ENCODE measurements at regions not wholly inside any gene's neighbourhood (a gene's known extent, or its start where the extent isn't known, plus 50 kb on each side); places are given as distances from the start of the nearest gene placed in this dataset.

DNA sequence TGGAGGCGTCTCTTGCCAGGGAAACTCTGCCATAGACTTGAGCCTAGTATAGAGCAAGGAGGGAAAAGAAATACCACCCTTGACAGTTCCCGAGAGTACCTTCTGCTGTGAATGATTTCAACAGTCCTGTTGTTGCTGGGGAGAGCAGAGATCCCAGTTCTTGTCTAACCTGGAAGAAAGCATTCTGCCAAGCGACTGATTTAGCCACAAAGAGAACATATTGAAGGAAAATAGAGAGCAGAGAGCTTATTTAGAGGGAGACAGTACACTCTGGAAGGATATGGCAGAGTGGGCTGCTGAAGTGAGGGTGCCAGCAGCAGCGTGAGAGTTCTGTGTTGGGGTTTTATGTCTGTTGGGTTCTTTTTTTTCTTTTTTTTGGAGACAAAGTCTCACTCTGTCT is 966.9 kb upstream of the TMEM132C start:
- DNase-seq (ENCODE audit: low spot score), result no peak

DNA sequence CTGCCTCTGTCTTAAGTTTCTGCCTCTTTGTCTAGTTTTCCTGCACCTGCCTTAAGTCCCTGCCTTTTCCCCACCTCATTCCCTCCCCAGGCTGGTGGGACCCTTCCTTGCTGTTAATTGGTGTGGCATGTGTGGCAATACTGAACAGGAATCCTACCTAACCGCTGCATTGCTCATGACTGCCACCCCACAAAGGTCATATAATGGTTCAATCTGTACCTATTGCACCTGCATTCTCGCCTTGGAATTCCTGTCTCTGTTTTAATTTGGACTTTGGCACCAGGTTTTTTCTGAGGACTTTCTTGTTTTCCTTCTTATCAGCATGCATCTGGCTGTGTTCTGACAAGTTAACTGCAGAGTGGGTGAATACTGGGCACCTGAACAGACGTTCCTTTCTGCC is 966.2 kb upstream of the TMEM132C start:
- DNase-seq (ENCODE audit: low spot score), result no peak

DNA sequence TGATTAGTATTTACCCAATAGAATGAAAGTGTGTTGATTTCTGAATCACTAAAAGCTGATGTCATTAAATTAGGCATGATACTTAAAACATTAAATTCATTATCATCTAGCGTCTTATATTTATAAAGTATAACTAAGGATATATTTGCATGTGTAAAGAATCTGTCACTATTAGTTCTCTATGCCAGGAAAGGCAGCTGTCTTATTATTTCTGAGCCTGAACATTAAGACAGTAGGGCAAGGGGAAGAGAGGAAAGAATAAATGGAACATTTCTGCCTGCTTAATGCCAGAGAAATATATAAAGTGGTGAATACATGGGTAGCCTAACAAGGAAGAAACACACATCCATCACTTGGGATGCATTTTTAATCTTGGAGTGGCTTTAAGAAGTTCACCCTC is 965.1 kb upstream of the TMEM132C start:
- DNase-seq (ENCODE audit: low spot score), result no peak

DNA sequence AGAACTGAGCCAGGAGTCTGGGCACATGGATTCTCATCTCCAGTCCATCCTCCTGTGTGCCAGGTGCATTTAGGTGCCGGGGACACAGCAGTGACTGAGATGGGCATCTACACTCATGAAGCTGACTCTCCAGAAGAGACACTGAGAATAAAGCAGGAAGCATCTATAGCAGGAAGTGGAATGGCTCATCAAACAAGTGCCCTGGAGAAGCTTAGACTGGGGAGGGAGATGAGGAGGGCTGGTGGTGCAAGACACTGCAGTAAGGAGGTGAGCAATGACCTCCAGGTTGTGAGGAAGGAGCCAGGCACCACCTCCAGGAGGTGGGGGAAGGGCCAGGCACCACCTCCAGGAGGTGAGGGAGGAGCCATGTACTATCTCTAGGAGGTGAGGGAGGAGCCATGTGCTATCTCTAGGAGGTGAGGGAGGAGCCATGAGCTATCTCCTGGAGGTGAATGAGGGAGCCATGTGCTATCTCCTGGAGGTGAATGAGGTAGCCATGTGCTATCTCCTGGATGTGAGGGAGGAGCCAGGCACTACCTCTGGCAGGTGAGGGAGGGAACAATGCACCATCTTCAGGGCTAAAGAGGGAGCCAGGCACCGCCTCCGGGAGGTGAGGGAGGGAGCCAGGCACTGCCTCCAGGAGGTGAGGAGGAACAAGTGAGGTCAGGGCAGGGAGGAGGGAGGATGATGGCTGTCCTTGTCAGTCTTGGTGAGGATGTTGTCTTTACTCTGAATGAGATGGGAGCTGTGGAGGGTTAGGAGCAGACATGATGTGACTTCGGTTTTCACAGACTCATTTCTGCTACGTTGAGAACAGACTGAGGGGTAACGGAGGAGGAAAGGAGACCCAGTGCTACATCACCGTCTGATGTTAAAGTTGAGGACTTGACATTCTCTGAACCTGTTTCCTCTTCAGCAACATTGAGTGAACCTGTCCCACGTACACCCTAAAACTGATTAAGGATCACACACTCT is 961.9 kb upstream of the TMEM132C start:
- no peak for DNase-seq (ENCODE audit: low spot score)

DNA sequence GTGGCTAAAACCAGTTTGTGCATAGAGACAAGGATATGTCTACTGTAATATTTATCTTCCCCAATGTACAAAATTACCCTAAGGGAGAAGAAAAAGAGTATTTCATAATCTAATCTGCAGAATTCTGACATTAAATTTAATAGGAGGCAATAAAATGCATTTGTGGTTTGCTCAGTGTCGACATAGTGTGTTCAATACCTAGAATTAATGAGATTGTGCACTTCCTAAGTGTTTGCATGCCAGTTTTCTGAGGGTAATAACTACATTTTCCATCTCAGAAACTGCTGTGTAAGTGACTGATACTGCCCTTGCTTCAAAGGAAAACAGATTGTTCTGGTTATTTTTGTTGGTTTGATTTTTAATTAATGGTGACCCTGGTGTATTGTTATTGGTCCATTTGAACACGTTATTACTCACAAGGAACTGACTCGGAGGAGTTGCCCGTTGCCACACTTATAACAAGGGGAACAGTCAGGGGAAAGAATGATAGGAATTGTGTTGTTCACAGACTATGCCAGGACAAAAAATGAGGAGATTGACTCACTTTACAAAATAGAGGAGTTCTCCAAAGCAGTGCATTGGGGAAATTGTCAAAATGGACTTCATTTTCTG is 960.3 kb upstream of the TMEM132C start:
- DNase-seq (ENCODE audit: low spot score), result no peak

DNA sequence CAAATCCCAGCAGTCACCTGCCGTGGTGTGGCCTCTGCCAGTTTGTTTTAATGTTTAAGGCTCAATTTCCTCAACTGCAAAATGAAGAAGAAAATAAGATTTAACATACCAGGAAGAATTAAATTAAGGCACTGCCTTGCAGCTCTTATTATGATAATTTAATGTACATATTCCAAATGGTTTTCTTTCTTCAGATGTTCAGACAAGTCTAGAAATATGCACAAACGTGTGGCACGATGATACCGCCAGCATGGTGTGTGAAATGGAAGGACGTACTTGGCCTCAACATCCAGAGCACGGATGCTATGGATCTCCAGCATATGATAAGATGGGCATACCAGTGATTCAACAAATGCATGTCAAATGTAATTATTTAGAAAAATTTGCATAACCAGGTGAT is 959.4 kb upstream of the TMEM132C start:
- no peak for DNase-seq (ENCODE audit: low spot score)

DNA sequence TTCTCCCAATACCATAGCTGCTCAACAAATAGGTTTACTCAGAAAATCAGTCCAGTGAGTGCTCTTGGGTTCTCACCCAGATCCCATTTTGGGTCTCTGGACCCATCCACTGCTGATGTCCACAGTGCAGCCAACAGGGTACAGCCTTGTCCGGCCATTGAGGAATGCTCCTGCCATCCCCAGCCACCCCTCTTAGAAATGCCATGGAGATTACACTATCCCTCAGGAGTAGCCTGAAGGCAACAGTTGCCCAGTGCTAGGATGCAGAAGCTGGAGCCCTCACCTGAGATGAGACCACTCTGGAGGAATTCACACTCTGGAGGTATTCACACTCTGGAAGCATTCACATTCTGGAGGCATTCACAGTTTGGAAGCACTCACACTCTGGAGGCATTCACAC is 958.8 kb upstream of the TMEM132C start:
- no peak for DNase-seq (ENCODE audit: low spot score)

DNA sequence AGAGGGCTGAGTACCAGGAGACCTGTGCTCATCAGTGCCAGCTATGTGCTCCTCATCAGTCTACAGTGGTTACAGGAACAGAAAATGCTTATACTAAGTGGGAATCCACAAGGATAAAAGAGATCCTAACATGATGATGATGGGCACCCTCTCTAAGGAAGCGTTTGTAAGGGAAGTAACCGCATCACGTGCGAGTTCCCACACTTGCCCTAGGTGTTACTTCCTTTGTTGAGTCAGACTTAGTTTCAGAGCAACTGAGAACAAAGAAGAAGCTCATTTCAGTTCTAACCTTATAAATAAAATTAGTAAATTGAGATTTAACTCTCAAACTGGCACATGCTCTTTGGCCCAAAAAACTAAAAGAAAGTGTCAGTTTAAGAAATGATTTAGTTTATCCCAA is 956.4 kb upstream of the TMEM132C start:
- no peak for DNase-seq (ENCODE audit: low spot score)

DNA sequence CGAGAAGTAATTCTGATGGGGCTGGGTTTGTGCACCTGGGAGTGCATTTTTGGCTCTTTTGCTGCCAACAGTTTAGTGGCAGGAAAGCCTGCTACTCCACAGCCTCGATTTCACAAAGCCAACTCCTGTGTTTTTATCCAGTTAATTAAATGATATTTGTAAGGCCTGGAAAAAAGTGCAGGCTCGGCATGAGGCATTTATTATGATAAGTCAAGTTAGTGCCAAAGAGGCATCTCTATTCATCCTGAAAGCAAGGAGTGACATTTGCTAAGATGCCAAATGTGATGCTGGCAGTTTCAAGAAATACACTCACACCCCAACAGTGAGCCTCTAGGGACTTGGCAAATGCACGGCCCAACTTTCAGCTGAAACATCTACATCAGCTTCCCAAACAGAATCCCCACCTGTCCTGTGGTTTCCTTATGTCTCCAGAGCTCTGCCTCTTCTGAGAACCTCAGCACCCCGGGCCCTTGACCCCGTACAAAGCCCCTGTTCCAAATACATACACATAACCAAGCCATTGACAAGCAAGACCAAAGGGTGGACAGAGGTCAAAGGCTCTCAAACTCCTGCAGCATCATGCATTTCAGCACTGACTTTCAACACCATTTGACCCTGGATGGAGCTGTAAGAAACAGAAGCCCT is 955.1 kb upstream of the TMEM132C start:
- no peak for DNase-seq (ENCODE audit: low spot score)

DNA sequence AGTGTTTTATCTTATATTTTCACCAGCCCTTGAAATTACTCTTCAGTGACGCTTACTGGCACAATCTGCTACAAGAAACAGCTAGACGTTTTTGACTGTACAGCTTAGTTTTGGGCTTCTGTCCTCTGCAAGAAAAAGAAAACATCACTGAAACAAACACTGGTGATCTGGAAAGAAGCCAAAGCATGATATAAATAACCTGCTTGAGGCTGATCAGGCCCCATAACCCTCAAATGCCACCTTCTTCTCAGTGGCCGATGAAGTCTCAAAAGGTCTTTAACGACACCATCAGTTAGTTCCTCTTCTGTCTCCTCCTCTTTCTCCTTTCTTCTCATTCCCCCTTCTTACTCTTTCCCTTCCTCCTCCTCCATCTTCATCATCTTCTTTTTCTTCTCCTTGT is 942.3 kb upstream of the TMEM132C start:
- no peak for DNase-seq (ENCODE audit: low spot score)

DNA sequence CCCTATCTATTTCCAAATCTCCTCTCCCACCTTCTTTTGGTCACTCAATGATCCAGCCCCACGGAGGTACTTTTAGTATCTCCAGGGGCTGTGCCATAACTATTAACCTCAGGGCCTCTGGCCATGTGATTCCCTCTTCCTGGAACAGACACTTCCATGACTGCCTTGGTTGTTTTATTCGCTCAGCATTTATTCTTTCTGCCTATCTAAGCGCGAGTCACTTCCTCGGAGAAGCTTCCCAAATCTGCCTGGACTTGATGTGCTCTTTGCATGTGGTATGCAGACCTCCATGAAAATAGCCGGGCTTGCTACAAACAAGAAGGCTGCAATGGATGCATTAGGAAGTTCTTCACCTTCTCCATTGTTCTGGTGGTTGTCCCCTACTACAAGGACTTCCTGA is 939.0 kb upstream of the TMEM132C start:
- DNase-seq (ENCODE audit: low spot score), result no peak

DNA sequence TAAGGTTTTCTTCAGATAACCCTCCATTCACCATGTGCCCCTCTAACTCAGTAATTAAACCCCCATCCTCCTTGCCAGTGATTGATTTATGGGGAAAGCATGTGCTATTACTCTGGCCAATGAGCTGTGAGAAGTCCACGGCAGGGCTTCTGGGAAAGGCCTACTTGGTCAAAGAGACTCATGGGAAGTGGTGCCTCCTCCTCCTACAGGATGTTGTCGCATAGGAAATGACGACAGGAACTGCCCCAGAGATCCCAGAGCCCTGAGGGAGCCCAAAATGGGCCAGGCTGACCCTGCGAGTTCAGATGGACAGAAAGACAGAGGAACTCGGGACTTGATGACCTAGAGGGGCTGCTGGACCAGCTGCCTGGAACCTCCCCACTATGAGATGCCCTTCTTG is 938.1 kb upstream of the TMEM132C start:
- no peak for DNase-seq (ENCODE audit: low spot score)

DNA sequence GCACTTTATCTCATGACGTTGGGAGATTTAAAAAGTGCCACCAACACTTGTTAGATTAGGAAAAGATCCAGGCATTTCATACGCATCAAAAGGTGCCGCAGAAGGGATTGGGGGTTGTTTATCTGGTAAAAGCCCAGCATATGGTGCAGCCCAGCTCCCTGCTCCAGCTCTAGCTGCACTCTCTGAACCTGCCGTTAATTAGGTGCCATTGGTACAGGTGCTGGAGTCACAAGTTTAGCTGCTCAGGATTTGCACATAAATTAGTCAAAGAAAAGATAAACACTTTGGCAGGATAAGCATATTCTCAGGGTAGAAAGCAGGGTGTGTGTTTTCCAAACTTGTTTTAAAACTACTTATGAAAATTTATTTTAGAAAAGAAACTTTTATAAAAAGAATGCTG is 932.6 kb upstream of the TMEM132C start:
- no peak for DNase-seq (ENCODE audit: low spot score)

DNA sequence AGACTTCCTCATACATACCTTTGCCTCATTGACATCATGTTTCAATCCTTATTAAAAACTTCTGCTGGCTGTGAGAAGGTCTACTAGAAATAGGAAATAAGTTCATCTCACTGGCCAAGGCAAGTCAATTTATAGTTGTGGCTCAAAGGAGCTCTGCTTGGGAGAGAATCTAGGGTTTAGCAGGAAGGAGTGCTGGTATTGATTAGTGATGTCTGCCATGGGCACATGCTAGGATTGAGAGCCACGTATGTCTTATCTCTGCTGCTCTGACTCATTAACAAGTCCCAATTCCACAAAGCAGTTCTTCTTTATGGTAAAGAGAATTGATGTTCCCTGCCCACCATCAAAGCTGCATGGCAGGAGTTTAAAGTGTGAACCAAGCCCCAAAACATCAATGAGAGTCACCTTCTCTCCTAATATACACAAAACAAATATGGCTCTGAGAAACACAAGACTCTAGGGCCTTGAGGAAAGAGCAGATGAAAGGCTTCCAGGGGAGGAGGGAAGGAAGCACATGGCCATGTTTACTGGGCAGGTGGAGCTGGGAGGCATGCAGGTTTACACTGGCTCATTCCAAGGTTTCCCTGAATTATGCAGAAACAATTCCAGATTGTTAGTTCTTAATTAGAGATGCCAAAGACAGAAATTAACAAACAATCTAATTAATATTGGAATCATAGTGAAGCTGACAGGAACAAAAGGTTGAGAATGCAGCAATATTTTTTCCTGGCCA is 931.9 kb upstream of the TMEM132C start:
- DNase-seq (ENCODE audit: low spot score), result no peak

DNA sequence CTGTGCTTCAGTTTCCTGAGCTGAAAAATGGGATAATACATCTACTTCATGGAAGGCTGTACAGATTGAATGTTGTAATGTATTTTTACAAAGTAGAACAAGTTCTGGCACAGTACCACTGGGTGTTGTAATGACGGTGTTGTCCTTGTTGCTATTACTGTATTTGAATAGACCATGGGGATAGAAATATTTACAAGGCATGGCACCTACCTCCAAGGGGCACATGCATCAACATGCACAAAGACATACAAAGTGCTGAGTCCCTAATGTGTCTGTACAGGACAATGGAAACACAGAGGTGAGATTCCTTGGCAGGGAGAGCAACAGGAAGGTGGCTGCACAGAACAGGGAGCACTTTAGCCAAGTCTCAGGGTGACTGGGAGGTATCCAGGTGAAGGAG is 930.6 kb upstream of the TMEM132C start:
- no peak for DNase-seq (ENCODE audit: low spot score)

DNA sequence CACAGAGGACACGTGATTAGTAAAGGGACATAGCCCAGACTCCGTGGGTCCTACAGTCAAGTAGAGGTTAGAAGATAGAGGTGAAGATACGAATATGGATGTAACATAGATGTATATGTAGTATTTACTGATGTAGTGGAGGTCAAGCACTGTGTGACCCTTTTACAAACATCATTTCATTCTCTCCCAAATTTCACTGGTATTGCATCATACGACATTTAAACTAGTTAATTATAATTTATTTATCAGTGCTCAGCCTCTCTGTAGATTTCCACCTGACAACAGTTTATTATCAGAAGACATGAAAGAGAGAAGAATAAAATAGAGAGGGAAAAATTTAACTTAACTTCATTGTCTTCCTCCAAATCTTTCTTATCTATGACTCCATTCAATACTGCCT is 927.9 kb upstream of the TMEM132C start:
- no peak for DNase-seq (ENCODE audit: low spot score)

DNA sequence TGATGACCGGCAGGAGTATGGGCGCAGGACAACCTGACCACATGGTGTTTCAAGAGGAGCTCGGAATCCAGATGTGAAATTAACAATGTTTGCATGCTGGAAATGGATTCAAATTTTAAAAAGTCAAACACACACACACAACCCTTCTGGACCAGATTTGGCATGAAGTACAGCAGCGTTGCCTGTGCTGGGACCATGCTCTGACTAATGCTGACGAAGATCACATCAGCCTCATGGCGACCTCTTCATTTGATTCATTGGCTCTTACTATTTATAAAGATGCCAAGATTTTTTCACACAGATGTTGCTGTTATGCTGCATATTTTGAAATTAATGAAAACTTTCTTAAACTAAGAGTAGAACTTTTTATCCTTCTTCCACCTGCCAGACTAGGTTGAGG is 926.6 kb upstream of the TMEM132C start:
- DNase-seq (ENCODE audit: low spot score), result no peak

DNA sequence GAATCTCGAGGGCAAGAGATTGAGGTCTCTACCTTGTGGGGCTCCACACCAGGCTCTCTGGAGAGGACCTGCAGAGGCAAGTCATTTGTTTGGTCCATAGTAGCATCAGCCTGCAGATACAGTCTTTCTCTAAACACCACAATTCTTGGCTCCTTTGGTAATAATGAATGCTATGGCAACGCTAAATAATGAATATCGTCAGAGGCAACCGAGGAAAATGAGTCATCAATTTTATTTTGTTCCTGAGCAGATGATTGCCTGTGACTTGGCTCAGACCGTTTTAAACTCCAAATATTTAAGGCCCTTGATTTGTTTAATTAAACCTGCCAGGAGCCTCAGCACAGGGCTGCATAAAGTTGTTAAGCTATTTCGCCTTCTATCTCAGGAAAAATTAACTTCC is 924.1 kb upstream of the TMEM132C start:
- DNase-seq (ENCODE audit: low spot score), result no peak

DNA sequence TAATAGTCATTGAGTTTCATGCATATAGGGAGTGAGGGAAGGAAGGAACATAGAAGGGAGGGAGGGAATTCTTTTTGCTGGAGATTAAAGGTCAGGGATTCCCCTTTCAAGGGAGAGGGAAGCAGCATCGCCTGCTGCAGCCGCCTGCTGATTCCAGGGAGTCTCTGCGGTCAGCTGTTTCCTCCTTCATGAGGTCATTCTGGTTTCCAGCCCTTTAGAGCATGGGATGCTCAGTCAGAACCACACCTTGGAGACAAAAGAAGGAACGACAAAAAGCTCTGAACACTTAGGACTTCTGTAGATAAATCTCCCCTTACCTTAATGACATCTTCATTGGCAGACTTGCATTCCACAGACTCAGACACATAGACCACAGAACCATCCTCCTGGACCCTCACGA is 923.0 kb upstream of the TMEM132C start:
- DNase-seq (ENCODE audit: low spot score), result no peak

DNA sequence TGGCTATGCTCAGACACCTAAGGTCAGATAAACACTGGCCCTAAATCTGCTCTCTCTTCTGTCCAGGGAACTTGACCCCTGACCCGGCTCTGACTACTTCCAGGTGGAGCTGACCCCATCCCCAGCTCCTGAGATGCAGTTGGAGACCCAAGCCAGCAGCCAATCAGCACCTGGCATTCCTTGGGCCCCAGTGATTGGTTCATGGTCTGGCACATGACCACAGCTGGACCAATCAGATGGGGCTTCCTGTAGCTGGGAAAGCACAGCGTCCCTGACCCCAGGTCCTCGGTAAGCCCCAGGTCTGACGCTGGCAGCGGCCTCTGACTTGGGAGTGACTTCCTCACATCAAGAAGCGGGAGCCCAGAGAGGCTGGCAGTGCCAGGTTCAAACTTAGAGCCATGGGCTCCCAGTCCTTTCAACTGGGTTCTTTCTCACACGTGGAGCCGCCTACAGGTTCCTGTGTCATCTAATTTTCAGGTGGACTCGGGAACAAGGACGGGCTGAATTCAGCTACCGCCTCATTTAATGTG is 915.4 kb upstream of the TMEM132C start:
- DNase-seq (ENCODE audit: low spot score), result no peak

DNA sequence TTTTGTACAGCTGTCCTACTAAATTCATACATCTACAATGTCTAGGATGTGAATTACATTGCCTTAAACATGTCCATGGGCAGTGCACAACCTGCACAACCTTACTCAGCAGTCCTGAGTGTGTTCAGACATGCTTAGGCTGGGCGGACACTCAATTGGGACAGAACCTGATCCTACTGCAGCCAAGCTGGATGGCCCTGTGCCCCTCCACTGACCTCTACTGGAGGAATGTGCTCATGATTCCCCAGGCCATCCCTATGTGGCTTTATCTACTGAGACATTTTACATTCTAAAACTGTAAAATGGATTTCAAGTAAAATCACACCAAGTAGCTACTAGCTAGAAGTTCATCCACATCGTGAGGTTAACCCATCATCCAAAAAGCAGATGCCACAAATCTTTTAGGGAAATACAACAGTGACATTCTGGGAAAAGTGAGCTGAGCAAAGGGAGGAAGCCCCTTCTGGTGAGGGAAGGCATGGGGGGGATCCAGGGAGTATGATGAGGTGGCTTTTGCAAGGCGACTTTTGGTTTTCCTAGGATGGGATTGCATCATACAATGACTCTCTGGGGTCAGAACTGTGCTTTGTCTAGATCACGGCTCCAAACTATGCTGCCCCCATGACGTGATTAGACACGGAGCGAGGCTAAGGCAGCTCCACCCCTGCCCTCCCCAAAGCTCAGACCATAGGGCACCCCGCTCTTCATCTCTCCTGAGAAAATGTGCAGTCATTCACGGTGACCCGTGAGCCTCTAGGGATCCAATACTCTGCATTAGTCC is 911.7 kb upstream of the TMEM132C start:
- DNase-seq (ENCODE audit: low spot score), result no peak
